ENCODE measurements at regions not wholly inside any gene's neighbourhood (a gene's known extent, or its start where the extent isn't known, plus 50 kb on each side); places are given as distances from the start of the nearest gene placed in this dataset.

DNA sequence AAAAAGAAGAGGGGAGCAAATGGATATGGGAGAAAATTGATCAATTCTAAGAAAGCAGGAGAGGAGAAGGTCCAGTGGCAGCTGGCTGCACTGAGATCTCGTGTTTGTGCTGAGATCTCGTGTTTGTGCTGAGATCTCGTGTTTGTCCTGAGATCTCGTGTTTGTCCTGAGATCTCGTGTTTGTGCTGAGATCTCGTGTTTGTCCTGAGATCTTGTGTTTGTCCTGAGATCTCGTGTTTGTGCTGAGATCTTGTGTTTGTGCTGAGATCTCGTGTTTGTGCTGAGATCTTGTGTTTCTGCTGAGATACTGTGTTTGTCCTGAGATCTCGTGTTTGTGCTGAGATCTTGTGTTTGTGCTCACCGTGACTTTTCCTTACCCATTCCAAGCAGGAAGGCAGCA lies 254.4 kb downstream of the BCL2 start:
- TF ChIP-seq, protein P1, sequence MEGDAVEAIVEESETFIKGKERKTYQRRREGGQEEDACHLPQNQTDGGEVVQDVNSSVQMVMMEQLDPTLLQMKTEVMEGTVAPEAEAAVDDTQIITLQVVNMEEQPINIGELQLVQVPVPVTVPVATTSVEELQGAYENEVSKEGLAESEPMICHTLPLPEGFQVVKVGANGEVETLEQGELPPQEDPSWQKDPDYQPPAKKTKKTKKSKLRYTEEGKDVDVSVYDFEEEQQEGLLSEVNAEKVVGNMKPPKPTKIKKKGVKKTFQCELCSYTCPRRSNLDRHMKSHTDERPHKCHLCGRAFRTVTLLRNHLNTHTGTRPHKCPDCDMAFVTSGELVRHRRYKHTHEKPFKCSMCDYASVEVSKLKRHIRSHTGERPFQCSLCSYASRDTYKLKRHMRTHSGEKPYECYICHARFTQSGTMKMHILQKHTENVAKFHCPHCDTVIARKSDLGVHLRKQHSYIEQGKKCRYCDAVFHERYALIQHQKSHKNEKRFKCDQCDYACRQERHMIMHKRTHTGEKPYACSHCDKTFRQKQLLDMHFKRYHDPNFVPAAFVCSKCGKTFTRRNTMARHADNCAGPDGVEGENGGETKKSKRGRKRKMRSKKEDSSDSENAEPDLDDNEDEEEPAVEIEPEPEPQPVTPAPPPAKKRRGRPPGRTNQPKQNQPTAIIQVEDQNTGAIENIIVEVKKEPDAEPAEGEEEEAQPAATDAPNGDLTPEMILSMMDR (IDR thresholded peaks at IDR 0.05) = no peak
- TF ChIP-seq POLR2A (IDR thresholded peaks at IDR 0.05) = no peak

Measured in heart left ventricle (tissue), 13 donors.